Esophagus squamous epithelium (tissue), 5 donors: ENCODE measurements at regions not wholly inside any gene's neighbourhood (a gene's known extent, or its start where the extent isn't known, plus 50 kb on each side); places are given as distances from the start of the nearest gene placed in this dataset.

Experiments
- DNase-seq: peaks from one replicate; lab custom pipeline; 2025; lab: John Stamatoyannopoulos, UW
- H3K27ac ChIP-seq, 4 donors: fragments of 200-600 bp; sonication (generic); one replicate each; pipeline ENCODE4 v1.5.1; 2016 to 2019; ENCODE audit warnings: mild to moderate bottlenecking in 1 of 4
- H3K27me3 ChIP-seq, 4 donors: fragments of 200-600 bp; sonication (generic); 1 replicate in 3 of 4; 2 replicates in 1 of 4; pipeline versions ENCODE4 v1.5.1 to v1.6.0; 2017 to 2021; ENCODE audit warnings: antibody characterized with exemption in 1 of 4
- H3K36me3 ChIP-seq, 3 donors: fragments of 200-600 bp; sonication (generic); one replicate each; pipeline ENCODE4 v1.5.1; 2016 to 2019
- H3K4me1 ChIP-seq, 3 donors: fragments of 200-600 bp; sonication (generic); one replicate each; pipeline ENCODE4 v1.5.1; 2017 to 2019
- H3K4me3 ChIP-seq, 4 donors: fragments of 200-600 bp; sonication (generic); 1 replicate in 3 of 4; 2 replicates in 1 of 4; pipeline ENCODE4 v1.5.1; 2016 to 2019; ENCODE audit warnings: mild to moderate bottlenecking in 2 of 4, moderate library complexity in 1 of 4
- H3K9me3 ChIP-seq, 3 donors: fragments of 200-600 bp; sonication (generic); one replicate each; pipeline ENCODE4 v1.5.1; 2016 to 2019
- CTCF ChIP-seq, 6 experiments: fragments of 450-650 bp in 4 of 6; fragments of 200-600 bp in 2 of 6; sonication (generic) in 2 of 6; IDR thresholded peaks; one replicate each; pipeline ENCODE4 v1.5.1; 2016 to 2019; ENCODE audit warnings: antibody characterized with exemption in 6 of 6, mild to moderate bottlenecking in 4 of 6, moderate library complexity in 4 of 6
- POLR2A ChIP-seq, 4 donors: fragments of 450-650 bp; IDR thresholded peaks; one replicate each; pipeline ENCODE4 v1.6.1; 2017; ENCODE audit warnings: antibody characterized with exemption in 4 of 4, mild to moderate bottlenecking in 4 of 4, moderate library complexity in 3 of 4
- WGBS, 2 donors: methylation state at CpG; one replicate each; pipeline ENCODE4 v1.1.5; 2018; 5-methylcytosine and 5-hydroxymethylcytosine counted together
- intact Hi-C: fragments of 100-400 bp; cut with DNase I; formaldehyde crosslinking; loops from one replicate; pipeline ENCODE4 v1.15.0; 2022
- small RNA-seq, 4 donors: library from RNA; depleted of rRNA; stranded (forward); fragments of <200 nt; gene quantifications; one replicate each; pipeline ENCODE3, GENCODE V24; 2016
- donor health status: DM: yes; HTN: yes; CAD: no.

GRCh38 chr14:101509730-101510371, 51.4 kb upstream of the DIO3 start:
- Histone ChIP-seq H3K4me1 (peaks cover 0 to 10% (median 0%) of the 10 kb centered on the region in 3 donors), H3K4me3 (no peak overlapping the region), H3K9me3 (no peaks in the 10 kb centered on the region), H3K27ac (no peak overlapping the region), H3K27me3 (no peaks in the 10 kb centered on the region), H3K36me3 (no peaks in the 10 kb centered on the region)
- no peak for TF ChIP-seq CTCF (IDR thresholded peaks at IDR 0.05)
- no peak for TF ChIP-seq POLR2A (IDR thresholded peaks at IDR 0.05)
- DNase-seq: no peak
- intact Hi-C loops: no loop called here
- WGBS, 2 donors: 89 to 91% methylated on average over 12 to 17 of the region's 21 CpGs

GRCh38 chr14:101511199-101511598, 50.1 kb upstream of the DIO3 start:
- no peaks in the 10 kb centered on the region for H3K27me3 ChIP-seq
- no peaks in the 10 kb centered on the region for H3K36me3 ChIP-seq
- peaks cover 0 to 10% (median 0%) of the 10 kb centered on the region in 3 donors for H3K4me1 ChIP-seq
- DNase-seq: no peak
- no peak for TF ChIP-seq POLR2A (IDR thresholded peaks at IDR 0.05)
- TF ChIP-seq CTCF (IDR thresholded peaks at IDR 0.05): no peak
- no peak overlapping the region for H3K4me3 ChIP-seq
- H3K27ac ChIP-seq: no peak overlapping the region
- intact Hi-C loops: no loop called here
- peaks cover 0 to 5% (median 0%) of the 10 kb centered on the region in 3 donors for H3K9me3 ChIP-seq

Small RNA genes lying in the stretch of these regions (small RNA-seq; reads per million reads assigned to genes)
- gene MIR1185-1 (0 to 0.30 (median 0) reads per million in 4 donors), gene MIR1185-2 (0 to 0.07 (median 0) reads per million in 4 donors), gene MIR1193 (0 reads per million in 4 donors), gene MIR1197 (0 to 0.41 (median 0.11) reads per million in 4 donors), gene MIR134 (1.8 to 14.7 (median 7.8) reads per million in 4 donors), gene MIR154 (0 to 0.74 (median 0.25) reads per million in 4 donors), gene MIR299 (0 to 3.6 (median 1.3) reads per million in 4 donors), gene MIR300 (0 reads per million in 4 donors), gene MIR323A (0 to 0.42 (median 0.15) reads per million in 4 donors), gene MIR323B (0 to 0.50 (median 0.04) reads per million in 4 donors), gene MIR329-1 (0 reads per million in 4 donors), gene MIR329-2 (0 reads per million in 4 donors), gene MIR369 (0.80 to 2.3 (median 1.5) reads per million in 4 donors), gene MIR377 (0.71 to 2.1 (median 1.4) reads per million in 4 donors), gene MIR379 (0.54 to 6.6 (median 3.8) reads per million in 4 donors), gene MIR380 (0 reads per million in 4 donors), gene MIR381 (4.1 to 47.2 (median 25.5) reads per million in 4 donors), gene MIR409 (17.4 to 59.6 (median 41.2) reads per million in 4 donors), gene MIR411 (27.9 to 154 (median 67.6) reads per million in 4 donors), gene MIR412 (0.09 to 1.1 (median 0.35) reads per million in 4 donors), gene MIR485 (0.27 to 2.5 (median 1.7) reads per million in 4 donors), gene MIR487A (0.30 to 1.3 (median 0.72) reads per million in 4 donors), gene MIR487B (0.27 to 4.6 (median 1.5) reads per million in 4 donors), gene MIR494 (0 to 1.5 (median 0.54) reads per million in 4 donors), gene MIR495 (0 to 1.1 (median 0.61) reads per million in 4 donors), gene MIR496 (0 to 0.15 (median 0) reads per million in 4 donors), gene MIR539 (0.18 to 0.60 (median 0.42) reads per million in 4 donors), gene MIR541 (0 to 1.3 (median 0.34) reads per million in 4 donors), gene MIR543 (0.27 to 0.35 (median 0.29) reads per million in 4 donors), gene MIR544A (0 reads per million in 4 donors), gene MIR654 (3.8 to 19.4 (median 10.4) reads per million in 4 donors), gene MIR655 (0 to 0.50 (median 0) reads per million in 4 donors), gene MIR656 (0 to 0.30 (median 0.21) reads per million in 4 donors), gene MIR668 (0 to 0.15 (median 0.07) reads per million in 4 donors), gene MIR758 (0 to 0.89 (median 0.15) reads per million in 4 donors), gene MIR889 (1.1 to 5.5 (median 3.2) reads per million in 4 donors), gene RF00012 (0 reads per million in 4 donors), gene RF00181 (0 reads per million in 4 donors), gene SNORD114-10 (0 to 0.92 (median 0.45) reads per million in 4 donors), gene SNORD114-11 (0.09 to 0.57 (median 0.21) reads per million in 4 donors), gene SNORD114-12 (1,803 to 9,549 (median 5,307) reads per million in 4 donors), gene SNORD114-13 (0 to 0.14 (median 0.08) reads per million in 4 donors), gene SNORD114-14 (6.0 to 190 (median 20.8) reads per million in 4 donors), gene SNORD114-15 (9.6 to 33.5 (median 26.9) reads per million in 4 donors), gene SNORD114-16 (0 reads per million in 4 donors), gene SNORD114-17 (13.9 to 62.8 (median 26.9) reads per million in 4 donors), gene SNORD114-18 (0 reads per million in 4 donors), gene SNORD114-19 (0 to 0.15 (median 0.07) reads per million in 4 donors), gene SNORD114-20 (158 to 371 (median 215) reads per million in 4 donors), gene SNORD114-21 (46.6 to 138 (median 99.9) reads per million in 4 donors), gene SNORD114-22 (304 to 996 (median 808) reads per million in 4 donors), gene SNORD114-23 (8.1 to 130 (median 34.9) reads per million in 4 donors), gene SNORD114-24 (0.30 to 1.2 (median 0.83) reads per million in 4 donors), gene SNORD114-25 (53.8 to 231 (median 197) reads per million in 4 donors), gene SNORD114-26 (0 reads per million in 4 donors), gene SNORD114-27 (0 reads per million in 4 donors), gene SNORD114-28 (5.9 to 62.8 (median 17.1) reads per million in 4 donors), gene SNORD114-29 (0 to 0.14 (median 0.04) reads per million in 4 donors), gene SNORD114-30 (0 reads per million in 4 donors), gene SNORD114-31 (0 reads per million in 4 donors), gene SNORD114-5 (0 to 1.4 (median 0.42) reads per million in 4 donors), gene SNORD114-6 (0 reads per million in 4 donors), gene SNORD114-7 (0 reads per million in 4 donors), gene SNORD114-9 (86.5 to 317 (median 214) reads per million in 4 donors)
